ENCODE measurements at regions not wholly inside any gene's neighbourhood (a gene's known extent, or its start where the extent isn't known, plus 50 kb on each side); places are given as distances from the start of the nearest gene placed in this dataset.

GRCh38 chr5:72721844-72722243 lies 94.6 kb upstream of the TNPO1 start:
- TF ChIP-seq EZH2 (IDR thresholded peaks at IDR 0.05; ENCODE audit: low read length) (no peak), CTCF (optimal IDR thresholded peaks at IDR 0.05 in 1 of 3, IDR thresholded peaks at IDR 0.05 in 1 of 3, conservative IDR thresholded peaks at IDR 0.05 in 1 of 3; ENCODE audit: extremely low read depth in 1 of 3, insufficient read depth in 2 of 3, low read length in 3 of 3) (no peak)
- Histone ChIP-seq H3K9me1 (ENCODE audit: control insufficient read depth, extremely low read depth, insufficient read depth, low read length) (no peaks in the 10 kb centered on the region), H3K27ac (ENCODE audit: control insufficient read depth, insufficient read depth, low read length) (no peak overlapping the region), H3K79me2 (ENCODE audit: control insufficient read depth, insufficient read depth, low read length) (no peaks in the 10 kb centered on the region), H3K27me3 (ENCODE audit: control insufficient read depth, extremely low read depth, insufficient read depth, low read length) (no peaks in the 10 kb centered on the region), H3K4me2 (ENCODE audit: control insufficient read depth, extremely low read depth, insufficient read depth, low read depth, low read length) (no peak overlapping the region), H3K9ac (ENCODE audit: control insufficient read depth, extremely low read depth, insufficient read depth, low read length) (no peak overlapping the region), H3K4me1 (ENCODE audit: control insufficient read depth, extremely low read depth, insufficient read depth, low read length) (no peaks in the 10 kb centered on the region), H2AFZ (ENCODE audit: control insufficient read depth, low read length) (no peak overlapping the region), H3K4me3 (ENCODE audit: control insufficient read depth in 2 of 3, extremely low read depth in 1 of 3, insufficient read depth in 2 of 3, low read depth in 1 of 3, low read length in 3 of 3) (no peak overlapping the region), H3K9me3 (ENCODE audit: control insufficient read depth, low read depth, low read length) (no peaks in the 10 kb centered on the region), H3K36me3 (ENCODE audit: control insufficient read depth in 2 of 2, extremely low read depth in 1 of 2, insufficient read depth in 2 of 2, low read length in 2 of 2) (no peaks in the 10 kb centered on the region), H4K20me1 (ENCODE audit: control insufficient read depth, extremely low read depth, insufficient read depth, low read length) (no peaks in the 10 kb centered on the region)
- FAIRE-seq (no peak), DNase-seq (ENCODE audit: low read depth, low spot score) (no peak)
- dilution Hi-C loops (cut with MboI; ENCODE audit: extremely low pct_ligation_motif_present, low sequenced_read_pairs), result no loop called here

GRCh38 chr5:72720205-72720604 lies 96.3 kb upstream of the TNPO1 start:
- no peak for FAIRE-seq
- no peaks in the 10 kb centered on the region for H3K9me3 ChIP-seq (ENCODE audit: control insufficient read depth, low read depth, low read length)
- dilution Hi-C loops (cut with MboI; ENCODE audit: extremely low pct_ligation_motif_present, low sequenced_read_pairs), result no loop called here
- H3K79me2 ChIP-seq (ENCODE audit: control insufficient read depth, insufficient read depth, low read length), result no peaks in the 10 kb centered on the region
- no peak overlapping the region for H3K4me2 ChIP-seq (ENCODE audit: control insufficient read depth, extremely low read depth, insufficient read depth, low read depth, low read length)
- no peak overlapping the region for H3K27ac ChIP-seq (ENCODE audit: control insufficient read depth, insufficient read depth, low read length)
- DNase-seq (ENCODE audit: low read depth, low spot score), result no peak
- H3K27me3 ChIP-seq (ENCODE audit: control insufficient read depth, extremely low read depth, insufficient read depth, low read length), result no peaks in the 10 kb centered on the region
- H3K36me3 ChIP-seq (ENCODE audit: control insufficient read depth in 2 of 2, extremely low read depth in 1 of 2, insufficient read depth in 2 of 2, low read length in 2 of 2), result no peaks in the 10 kb centered on the region
- H3K4me3 ChIP-seq (ENCODE audit: control insufficient read depth in 2 of 3, extremely low read depth in 1 of 3, insufficient read depth in 2 of 3, low read depth in 1 of 3, low read length in 3 of 3), result no peak overlapping the region
- TF ChIP-seq EZH2 (IDR thresholded peaks at IDR 0.05; ENCODE audit: low read length) (no peak), CTCF (optimal IDR thresholded peaks at IDR 0.05 in 1 of 3, IDR thresholded peaks at IDR 0.05 in 1 of 3, conservative IDR thresholded peaks at IDR 0.05 in 1 of 3; ENCODE audit: extremely low read depth in 1 of 3, insufficient read depth in 2 of 3, low read length in 3 of 3) (no peak)
- H4K20me1 ChIP-seq (ENCODE audit: control insufficient read depth, extremely low read depth, insufficient read depth, low read length), result no peaks in the 10 kb centered on the region
- H3K9me1 ChIP-seq (ENCODE audit: control insufficient read depth, extremely low read depth, insufficient read depth, low read length), result no peaks in the 10 kb centered on the region
- no peak overlapping the region for H2AFZ ChIP-seq (ENCODE audit: control insufficient read depth, low read length)
- H3K9ac ChIP-seq (ENCODE audit: control insufficient read depth, extremely low read depth, insufficient read depth, low read length), result no peak overlapping the region
- H3K4me1 ChIP-seq (ENCODE audit: control insufficient read depth, extremely low read depth, insufficient read depth, low read length), result no peaks in the 10 kb centered on the region
